HepG2 (cell line): ENCODE measurements at regions not wholly inside any gene's neighbourhood (a gene's known extent, or its start where the extent isn't known, plus 50 kb on each side); places are given as distances from the start of the nearest gene placed in this dataset.

Source experiments
- ATAD3A ChIP-seq: sonication (generic); formaldehyde crosslinking; IDR thresholded peaks from 2 replicates; pipeline ENCODE4 v1.4.0; 2020; ENCODE audit warnings: missing genetic modification reagents
- MED1 ChIP-seq: sonication (generic); formaldehyde crosslinking; IDR thresholded peaks from 2 replicates; pipeline ENCODE4 v1.4.0; 2020; ENCODE audit warnings: missing genetic modification reagents
- PCBP1 ChIP-seq: fragments of 200-400 bp; formaldehyde crosslinking; IDR thresholded peaks from 2 replicates; pipeline ENCODE4 v1.6.1; 2017; ENCODE audit warnings: mild to moderate bottlenecking, low read depth, low read length, borderline replicate concordance
- THAP9 ChIP-seq: sonication (generic); formaldehyde crosslinking; IDR thresholded peaks from 2 replicates; pipeline ENCODE4; 2020; ENCODE audit warnings: missing genetic modification reagents, mild to moderate bottlenecking, borderline replicate concordance
- ZBTB40 ChIP-seq, 2 experiments: fragments of 450-650 bp in 1 of 2; sonication (generic) in 1 of 2; formaldehyde crosslinking in 1 of 2; IDR thresholded peaks; 2 replicates each; pipeline versions ENCODE4 v1.6.1 to v1.8.0; 2016 to 2022; ENCODE audit warnings: antibody characterized with exemption in 1 of 2, mild to moderate bottlenecking in 1 of 2, missing genetic modification reagents in 1 of 2
- ZNF275 ChIP-seq: sonication (generic); formaldehyde crosslinking; IDR thresholded peaks from 2 replicates; pipeline ENCODE4 v1.8.0; 2022; ENCODE audit warnings: missing genetic modification reagents, mild to moderate bottlenecking, inconsistent platforms, borderline replicate concordance
- ZNF343 ChIP-seq: sonication (generic); formaldehyde crosslinking; IDR thresholded peaks from 2 replicates; pipeline ENCODE4 v1.4.0; 2020; ENCODE audit warnings: mild to moderate bottlenecking, missing genetic modification reagents
- ZNF441 ChIP-seq: sonication (generic); formaldehyde crosslinking; IDR thresholded peaks from 2 replicates; pipeline ENCODE4 v1.7.0; 2021; ENCODE audit warnings: missing genetic modification reagents, borderline replicate concordance
- ZNF501 ChIP-seq: sonication (generic); formaldehyde crosslinking; IDR thresholded peaks from 2 replicates; pipeline ENCODE4 v1.5.1; 2020; ENCODE audit warnings: mild to moderate bottlenecking, moderate library complexity, missing genetic modification reagents
- ZNF572 ChIP-seq: sonication (generic); formaldehyde crosslinking; IDR thresholded peaks from 2 replicates; pipeline ENCODE4 v1.5.1; 2020; ENCODE audit warnings: mild to moderate bottlenecking, missing genetic modification reagents
- ZNF780A ChIP-seq: sonication (generic); formaldehyde crosslinking; IDR thresholded peaks from 2 replicates; pipeline ENCODE4 v1.8.0; 2022; ENCODE audit warnings: mild to moderate bottlenecking, missing genetic modification reagents, moderate library complexity

- TF ChIP-seq ATAD3A (CRISPR knock-in tag) (no peak), ZBTB40 (IDR thresholded peaks at IDR 0.05) (no peak), ZBTB40 (CRISPR knock-in tag; IDR thresholded peaks at IDR 0.05) (peak; percentile 72; the same call in 1 of the 2 replicates), THAP9 (CRISPR knock-in tag) (no peak), ZNF501 (CRISPR knock-in tag) (peak; percentile 61; the same call in 1 of the 2 replicates), ZNF441 (CRISPR knock-in tag) (peak; percentile 94), ZNF572 (CRISPR knock-in tag) (no peak), MED1 (peak; percentile 95), PCBP1 (no peak), ZNF343 (CRISPR knock-in tag) (no peak), ZNF275 (CRISPR knock-in tag) (no peak; the same call in 1 of the 2 replicates), ZNF780A (CRISPR knock-in tag) (0 out of 2 replicates have a peak, but pooled peaks have one; percentile 22)
These were observed 143.0 kb upstream of the TNFAIP3 start (continued) for GRCh38 chr6:137724018-137724403.
